IPS DF 4.7 (cell line): ENCODE measurements at regions not wholly inside any gene's neighbourhood (a gene's known extent, or its start where the extent isn't known, plus 50 kb on each side); places are given as distances from the start of the nearest gene placed in this dataset.
"Not testable (repeated sequence)": the region's sequence is repeated elsewhere in the genome, so short reads cannot be mapped to it uniquely, and the experiment has no call there.

Experiments
- DNase-seq: peaks from one replicate; pipeline ENCODE4 v3.0.0-alpha.2; 2013; ENCODE audit warnings: low spot score; ENCODE audit errors: extremely low read depth

- DNase-seq, result no peak
Observed at GRCh38 chr11:81219661-81220060, 1514.0 kb downstream of the FAM181B start.

- no peak for DNase-seq
Observed at GRCh38 chr11:81218440-81218839, 1515.2 kb downstream of the FAM181B start.

- DNase-seq, result no peak
Observed at GRCh38 chr11:81211050-81211449, 1522.6 kb downstream of the FAM181B start.

GRCh38 chr11:81207421-81208054 is 1526.1 kb downstream of the FAM181B start:
- no peak for DNase-seq

- DNase-seq, result no peak
Observed at GRCh38 chr11:81203876-81204275, 1529.8 kb downstream of the FAM181B start.

GRCh38 chr11:81197396-81197795 is 1536.3 kb downstream of the FAM181B start:
- DNase-seq, result no peak

GRCh38 chr11:81192516-81192915 is 1541.1 kb downstream of the FAM181B start:
- no peak for DNase-seq

GRCh38 chr11:81190546-81190945 is 1543.1 kb downstream of the FAM181B start:
- no peak for DNase-seq

GRCh38 chr11:81187033-81187432 is 1546.6 kb downstream of the FAM181B start:
- not testable (repeated sequence) for DNase-seq

- no peak for DNase-seq
Observed at GRCh38 chr11:81174646-81175330, 1558.9 kb downstream of the FAM181B start.

GRCh38 chr11:81165164-81165563 is 1568.5 kb downstream of the FAM181B start:
- DNase-seq, result no peak

GRCh38 chr11:81159900-81160299 is 1573.8 kb downstream of the FAM181B start:
- DNase-seq, result no peak

GRCh38 chr11:81135570-81135969 is 1598.1 kb downstream of the FAM181B start:
- DNase-seq, result no peak

GRCh38 chr11:81129618-81130017 is 1604.0 kb downstream of the FAM181B start:
- no peak for DNase-seq

GRCh38 chr11:81112718-81113117 is 1620.9 kb downstream of the FAM181B start:
- DNase-seq, result no peak

- no peak for DNase-seq
Observed at GRCh38 chr11:81104051-81104450, 1629.6 kb downstream of the FAM181B start.

- no peak for DNase-seq
Observed at GRCh38 chr11:81098471-81098870, 1635.2 kb downstream of the FAM181B start.

- DNase-seq, result no peak
Observed at GRCh38 chr11:81092522-81092921, 1641.1 kb downstream of the FAM181B start.

- DNase-seq, result no peak
Observed at GRCh38 chr11:81089242-81089641, 1644.4 kb downstream of the FAM181B start.

GRCh38 chr11:81080476-81080875 is 1639.6 kb upstream of the TENM4 start:
- DNase-seq, result no peak

- DNase-seq, result no peak
Observed at GRCh38 chr11:81072273-81072672, 1631.4 kb upstream of the TENM4 start.

- no peak for DNase-seq
Observed at GRCh38 chr11:81071606-81072005, 1630.8 kb upstream of the TENM4 start.

- no peak for DNase-seq
Observed at GRCh38 chr11:81070948-81071347, 1630.1 kb upstream of the TENM4 start.
